ENCODE measurements at regions not wholly inside any gene's neighbourhood (a gene's known extent, or its start where the extent isn't known, plus 50 kb on each side); places are given as distances from the start of the nearest gene placed in this dataset.

GRCh38 chr6:92274588-92274987, 1144.8 kb downstream of the EPHA7 start (continued):
- no peak for TF ChIP-seq CEBPZ (IDR thresholded peaks at IDR 0.05; ENCODE audit: low read depth, low read length)
- no peak for TF ChIP-seq WRNIP1 (IDR thresholded peaks at IDR 0.05; ENCODE audit: borderline replicate concordance, low read depth, low read length)
- TF ChIP-seq RCOR1 (conservative IDR thresholded peaks at IDR 0.05; ENCODE audit: low read depth, low read length): no peak

GRCh38 chr6:92273694-92274093, 1145.7 kb downstream of the EPHA7 start:
- H3K9me3 ChIP-seq (replicated peaks; ENCODE audit: control insufficient read depth, insufficient read depth, low read length): no peaks in the 10 kb centered on the region
- H3K27me3 ChIP-seq (replicated peaks in 1 of 2; ENCODE audit: control insufficient read depth in 2 of 2, insufficient read depth in 2 of 2, low read length in 1 of 2): no peaks in the 10 kb centered on the region
- no peak overlapping the region for H3K27ac ChIP-seq (ENCODE audit: control insufficient read depth, insufficient read depth)
- ChIA-PET SMC1A (ENCODE audit: uncharacterized antibody, unreplicated experiment) (interaction anchor here (1.7 kb wide), 1 partner anchor 12 kb away, joined by 4 read pairs; no protein-coding TSS in a partner anchor), POLR2A (interaction anchor here (0.5 kb wide), 1 partner anchor 30 kb away, joined by 5 read pairs; no protein-coding TSS in a partner anchor), RAD21 (ENCODE audit: unreplicated experiment) (no interaction called here), CTCF (interaction anchor here (0.9 kb wide), 1 partner anchor 8 kb away, joined by 3 read pairs; no protein-coding TSS in a partner anchor)
- in situ Hi-C loops (cut with MboI): no loop called here
- no peak overlapping the region for H2AFZ ChIP-seq (ENCODE audit: control insufficient read depth, low read depth, low read length)
- no peaks in the 10 kb centered on the region for H3K4me1 ChIP-seq (ENCODE audit: control insufficient read depth, insufficient read depth, low read length)
- ATAC-seq: no peak
- no peaks in the 10 kb centered on the region for H3K36me3 ChIP-seq (ENCODE audit: control insufficient read depth in 2 of 2, insufficient read depth in 2 of 2, low read length in 1 of 2)
- no peak overlapping the region for H3K4me3 ChIP-seq
- no TSS peak for BruUV-seq (replicated peaks)
- no peaks in the 10 kb centered on the region for H3K79me2 ChIP-seq (ENCODE audit: control insufficient read depth, insufficient read depth, low read length)
- intact Hi-C loops (cut with micrococcal nuclease; ENCODE audit: unreplicated experiment): no loop called here
- no peak for DNase-seq (ENCODE audit: low read depth, low spot score)
- no peaks in the 10 kb centered on the region for H4K20me1 ChIP-seq (ENCODE audit: control insufficient read depth, insufficient read depth)
- H3K4me2 ChIP-seq (ENCODE audit: control insufficient read depth, insufficient read depth): no peak overlapping the region
- no peak for FAIRE-seq
- 6% methylated on average over 2 of the region's 2 CpGs for WGBS (ENCODE audit: insufficient coverage, insufficient replicate concordance, low lambda C conversion rate, missing lambda C conversion rate)
- H3K9ac ChIP-seq (ENCODE audit: control insufficient read depth, insufficient read depth, low read length): no peak overlapping the region
- TF ChIP-seq HSF1 (IDR thresholded peaks at IDR 0.05; ENCODE audit: low read depth, low read length) (no peak), ELK1 (IDR thresholded peaks at IDR 0.05; ENCODE audit: low read depth, low read length) (no peak), ZBTB33 (IDR thresholded peaks at IDR 0.05) (no peak), CREB1 (IDR thresholded peaks at IDR 0.05; ENCODE audit: low read depth) (no peak), SKIL (IDR thresholded peaks at IDR 0.05; ENCODE audit: low read depth, poor library complexity, severe bottlenecking) (no peak), SMAD5 (IDR thresholded peaks at IDR 0.05; ENCODE audit: low read depth) (no peak)

All from GM12878 (cell line).